GM18867 (cell line): ENCODE measurements at regions not wholly inside any gene's neighbourhood (a gene's known extent, or its start where the extent isn't known, plus 50 kb on each side); places are given as distances from the start of the nearest gene placed in this dataset.
"Not testable (repeated sequence)": the region's sequence is repeated elsewhere in the genome, so short reads cannot be mapped to it uniquely, and the experiment has no call there.

Experiments
- ATAC-seq: cut with Tn5 transposase; IDR thresholded peaks from one replicate; pipeline ENCODE4 v1.9.1; 2021; ENCODE audit warnings: mild to moderate bottlenecking, moderate library complexity; ENCODE audit not compliant: unreplicated experiment

DNA sequence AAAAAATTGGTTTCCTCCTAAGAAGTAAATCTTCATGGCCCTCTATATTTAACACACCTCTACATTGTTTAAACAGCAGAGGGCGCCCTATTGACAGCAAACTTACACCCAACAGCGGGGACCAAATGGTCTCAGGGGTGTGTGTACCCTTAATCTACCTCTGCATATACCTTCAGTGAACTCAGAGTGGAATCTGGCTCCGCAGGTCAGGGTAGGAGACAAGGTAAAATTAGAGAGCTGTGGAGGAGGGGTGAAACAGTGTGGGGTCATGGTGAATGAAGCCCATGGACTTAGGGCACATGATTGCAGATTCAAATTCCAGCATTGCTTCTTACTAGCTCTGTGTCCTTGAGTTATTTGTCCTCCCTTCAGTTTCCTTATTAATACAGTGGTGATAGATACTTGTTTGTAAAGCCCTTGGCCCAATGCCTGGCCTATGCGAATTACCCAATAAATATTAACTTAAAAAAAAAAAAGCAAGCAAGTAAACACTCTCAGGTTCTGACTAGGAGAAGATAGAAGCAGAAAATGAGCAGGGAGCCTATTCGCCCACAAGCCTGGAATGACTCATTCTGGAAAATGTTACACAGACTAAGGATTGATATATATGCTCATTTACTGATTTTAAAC, 122.9 kb downstream of the CAVIN4 start:
- ATAC-seq: no peak

DNA sequence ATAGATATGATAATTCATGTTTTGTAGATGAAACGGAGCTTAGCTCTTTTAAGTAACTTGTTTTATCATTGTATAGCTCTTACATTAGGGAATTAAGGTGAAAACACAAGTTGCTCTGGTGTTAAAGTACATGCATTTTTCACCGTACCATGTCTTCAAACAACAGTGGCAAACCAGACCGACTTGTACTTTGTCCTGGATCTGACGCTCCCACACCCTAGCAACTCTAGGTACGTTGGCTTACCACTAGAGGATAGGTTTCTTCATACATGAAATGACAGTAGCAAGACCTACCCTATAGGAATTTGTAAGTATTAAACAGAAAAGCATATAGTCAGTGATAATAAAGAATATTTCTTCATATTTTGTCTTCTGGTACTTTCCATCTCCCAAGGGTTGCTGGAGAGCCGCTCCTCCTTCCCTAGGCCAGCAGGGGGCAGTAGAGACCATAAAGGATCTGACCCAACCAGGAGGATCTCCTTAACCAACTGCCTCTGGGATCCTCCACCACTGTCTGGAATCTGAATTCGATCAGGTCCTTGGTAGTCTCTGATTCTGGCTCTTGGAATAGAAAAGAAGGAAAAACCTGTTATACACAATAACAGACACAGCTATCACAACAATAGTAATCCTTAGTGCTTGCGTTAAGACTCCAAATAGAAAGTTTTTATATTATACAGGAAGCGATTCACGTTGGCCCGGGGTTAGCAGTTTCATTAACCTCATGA, 136.7 kb downstream of the CAVIN4 start:
- ATAC-seq: peak; percentile 78

DNA sequence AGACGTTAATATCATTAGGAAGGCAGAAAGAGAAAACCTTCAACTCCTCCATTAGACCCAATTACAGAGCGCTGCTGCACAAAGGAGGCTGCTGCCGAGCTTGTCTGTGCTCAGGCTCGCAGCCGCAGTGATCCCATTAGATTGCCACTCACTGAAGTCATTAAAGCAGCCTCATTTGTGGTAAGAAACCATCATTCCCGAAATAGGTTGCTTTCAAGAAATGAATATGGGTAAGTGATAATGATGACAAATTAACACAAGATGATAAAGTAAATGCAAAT, 137.2 kb downstream of the CAVIN4 start:
- ATAC-seq: no peak

DNA sequence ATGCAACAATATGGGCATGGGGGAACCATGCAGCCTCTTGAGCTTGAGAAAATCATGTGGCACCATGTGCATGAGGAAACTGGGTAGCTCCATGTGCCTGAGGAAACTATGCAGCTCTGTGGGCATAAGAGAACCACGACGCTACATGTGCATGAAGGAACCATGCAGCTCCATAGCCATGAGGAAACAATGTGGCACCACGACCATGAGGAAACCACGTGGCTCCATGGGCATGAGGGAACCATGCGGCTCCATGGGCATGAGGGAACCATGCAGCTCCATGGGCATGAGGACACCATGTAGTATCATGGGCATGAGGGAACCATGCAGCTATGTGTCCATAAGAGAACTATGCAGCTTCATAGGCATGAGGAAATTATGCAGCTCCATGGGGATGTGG, 140.8 kb downstream of the CAVIN4 start:
- ATAC-seq: no peak

DNA sequence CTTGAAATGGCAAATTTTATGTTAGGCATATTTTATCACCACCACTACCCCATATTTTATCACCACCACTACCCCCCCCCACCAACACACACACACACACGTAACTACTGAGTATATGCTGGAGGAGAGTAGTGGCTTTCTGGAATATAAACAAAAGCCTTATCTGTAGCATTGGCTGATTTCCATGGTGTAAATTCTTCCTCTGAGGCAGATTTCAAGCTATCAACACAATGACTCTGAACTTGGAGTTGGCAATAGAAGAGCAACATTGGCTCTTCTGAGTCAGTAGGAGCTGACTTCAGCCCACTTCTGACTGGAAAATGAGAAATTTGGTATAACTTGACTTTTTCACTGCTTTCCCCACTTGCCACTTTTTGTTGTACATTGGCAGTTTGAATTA, 143.0 kb downstream of the CAVIN4 start:
- no peak for ATAC-seq

DNA sequence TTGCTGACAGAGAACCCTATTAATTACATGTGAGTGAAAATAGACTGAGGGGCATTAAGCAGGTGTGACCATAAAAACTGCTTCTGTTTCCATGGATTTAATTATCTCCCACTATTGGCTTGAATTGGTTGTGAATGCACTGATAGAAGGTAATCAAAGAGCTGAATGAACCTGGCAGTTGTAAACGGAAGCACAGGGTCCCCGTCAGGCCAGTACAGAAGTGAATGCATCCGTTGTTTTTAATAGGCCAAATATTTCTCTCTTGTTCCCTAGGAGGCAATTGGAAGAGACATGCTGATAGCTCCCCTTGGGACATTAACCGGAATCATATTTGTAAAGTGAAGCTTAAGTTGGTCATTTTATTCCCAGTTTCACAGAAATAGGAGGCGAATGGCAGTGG, 147.0 kb downstream of the CAVIN4 start:
- ATAC-seq: no peak

DNA sequence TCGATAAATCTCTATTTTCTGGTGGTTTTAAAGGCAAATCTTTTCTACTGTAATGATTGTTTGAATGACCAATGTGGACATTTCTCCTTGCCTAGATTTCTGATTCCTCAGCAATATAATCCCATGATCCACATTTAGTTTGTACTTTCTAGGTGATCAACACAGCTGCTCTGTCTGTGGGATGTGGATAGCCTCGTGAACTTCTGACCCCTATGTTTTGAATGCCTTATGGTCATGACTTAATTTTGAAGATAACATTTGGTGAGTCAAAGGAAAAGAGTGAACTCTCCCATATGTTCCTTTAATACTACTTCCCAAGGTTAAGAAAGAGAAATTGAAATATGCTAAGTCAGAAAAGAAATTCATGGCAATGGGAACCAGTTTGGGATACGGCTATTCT, 147.5 kb downstream of the CAVIN4 start:
- ATAC-seq: no peak

DNA sequence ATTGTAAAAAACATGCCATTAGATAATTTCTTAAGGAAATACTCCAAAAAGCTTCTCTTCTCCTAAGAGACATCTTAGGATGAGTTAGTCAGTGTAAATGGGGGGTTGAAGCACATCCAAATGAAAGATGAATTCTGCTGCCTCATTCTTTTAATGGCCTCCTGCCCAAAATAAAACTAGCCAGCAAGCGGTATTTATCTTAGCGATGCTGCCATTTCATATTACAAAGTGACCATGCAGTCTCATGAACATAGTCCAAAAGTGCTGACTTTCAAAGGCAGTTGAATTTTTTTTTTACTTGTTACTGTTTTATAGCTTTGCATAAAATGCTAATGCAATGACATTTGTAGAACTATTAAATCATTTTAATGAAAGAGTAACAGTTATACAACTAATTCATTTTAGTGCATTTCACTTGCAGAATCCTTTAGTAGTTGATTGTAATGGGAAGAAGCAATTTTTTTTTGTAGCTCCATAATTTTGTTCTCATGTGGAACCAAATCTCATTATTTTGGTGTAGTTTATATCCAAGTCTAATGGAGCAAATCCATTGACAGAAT, 151.5 kb downstream of the CAVIN4 start:
- no peak for ATAC-seq

DNA sequence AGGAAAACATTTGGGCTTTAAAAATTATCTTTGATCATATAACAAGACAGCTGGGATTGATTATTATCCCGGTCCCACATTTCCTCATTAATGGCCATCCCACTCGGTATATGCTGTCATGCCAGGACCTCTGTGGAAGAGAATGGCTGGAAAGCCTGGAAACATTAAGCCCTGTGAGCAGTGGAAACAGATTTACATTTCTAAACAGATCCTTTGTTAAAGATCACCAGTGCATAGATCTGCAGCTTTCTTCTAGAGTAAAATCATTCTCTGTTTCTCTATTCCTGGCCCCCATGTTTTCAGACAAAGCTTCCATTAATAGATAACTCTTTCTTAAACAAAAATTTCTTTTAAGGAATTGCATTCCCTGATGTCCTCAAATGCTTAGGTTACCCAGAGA, 152.2 kb downstream of the CAVIN4 start:
- ATAC-seq: no peak

DNA sequence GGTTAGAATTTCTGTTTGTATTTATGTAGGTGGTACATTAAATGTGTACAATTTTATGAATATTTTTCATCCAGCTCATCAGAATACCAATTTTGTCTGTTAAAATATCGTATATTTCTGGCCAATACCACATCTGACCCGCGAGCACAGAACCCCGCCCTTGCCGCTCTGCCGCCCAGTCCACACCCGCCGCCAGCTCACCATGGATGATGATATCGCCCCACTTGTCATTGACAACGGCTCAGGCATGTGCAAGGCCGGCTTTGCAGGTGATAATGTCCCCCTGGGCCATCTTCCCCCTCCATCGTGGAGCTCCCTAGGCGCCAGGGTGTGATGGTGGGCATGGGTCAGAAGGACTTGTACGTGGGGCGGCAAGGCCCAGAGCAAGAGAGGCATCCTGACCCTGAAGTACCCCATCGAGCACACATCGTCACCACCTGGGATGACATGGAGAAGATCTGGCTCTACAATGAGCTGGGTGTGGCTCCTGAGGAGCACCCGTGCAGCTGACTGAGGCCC, 153.2 kb downstream of the CAVIN4 start:
- no peak for ATAC-seq

DNA sequence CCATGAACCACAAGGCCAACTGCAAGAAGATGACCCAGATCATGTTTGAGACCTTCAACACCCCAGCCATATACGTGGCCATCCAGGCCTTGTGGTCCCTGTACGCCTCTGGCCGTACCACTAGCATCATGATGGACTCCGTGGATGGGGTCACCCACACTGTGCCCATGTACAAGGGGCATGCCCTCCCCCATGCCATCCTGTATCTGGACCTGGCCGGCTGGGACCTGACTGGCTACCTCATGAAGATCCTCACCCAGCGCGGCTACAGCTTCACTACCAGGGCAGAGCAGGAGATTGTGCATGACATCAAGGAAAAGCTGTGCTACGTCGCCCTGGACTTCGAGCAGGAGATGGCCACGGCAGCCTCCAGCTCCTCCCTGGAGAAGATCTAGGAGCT, 153.7 kb downstream of the CAVIN4 start:
- ATAC-seq: no peak

DNA sequence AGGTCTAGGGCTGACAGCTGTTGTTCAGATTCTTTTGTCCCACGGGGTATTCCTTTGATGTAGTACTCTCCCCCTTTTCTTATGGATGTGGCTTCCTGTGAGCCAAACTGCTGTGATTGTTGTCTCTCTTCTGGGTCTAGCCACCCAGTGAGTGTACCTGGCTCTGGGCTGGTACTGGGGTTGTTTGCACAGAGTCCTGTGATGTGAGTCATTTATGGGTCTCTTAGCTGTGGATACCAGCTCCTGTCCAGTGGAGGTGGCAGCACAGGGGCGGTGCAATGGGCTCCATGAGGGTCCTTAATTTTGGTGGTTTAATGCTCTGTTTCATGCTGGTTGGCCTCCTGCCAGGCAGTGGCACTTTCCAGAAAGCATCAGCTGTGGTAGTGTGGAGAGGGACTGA, 161.3 kb downstream of the CAVIN4 start:
- ATAC-seq: no peak

DNA sequence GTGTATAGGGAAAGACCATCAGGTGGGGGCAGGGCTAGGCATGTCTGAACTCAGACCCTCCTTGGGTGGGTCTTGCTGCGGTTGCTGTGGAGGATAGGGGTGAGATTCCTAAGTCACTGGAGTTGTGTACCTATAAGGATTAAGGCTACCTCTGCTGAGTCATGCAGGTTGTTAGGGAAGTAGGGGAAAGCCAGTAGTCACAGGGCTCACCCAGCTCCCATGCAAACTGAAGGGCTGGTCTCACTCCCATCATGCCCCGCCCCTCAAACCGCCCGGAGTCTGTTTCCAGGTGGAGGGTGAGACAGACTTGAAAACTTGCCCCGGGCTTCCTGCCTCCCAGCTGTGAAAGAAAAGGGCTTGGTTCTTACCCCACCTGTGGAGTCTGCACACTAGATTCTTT, 161.8 kb downstream of the CAVIN4 start:
- ATAC-seq: no peak

DNA sequence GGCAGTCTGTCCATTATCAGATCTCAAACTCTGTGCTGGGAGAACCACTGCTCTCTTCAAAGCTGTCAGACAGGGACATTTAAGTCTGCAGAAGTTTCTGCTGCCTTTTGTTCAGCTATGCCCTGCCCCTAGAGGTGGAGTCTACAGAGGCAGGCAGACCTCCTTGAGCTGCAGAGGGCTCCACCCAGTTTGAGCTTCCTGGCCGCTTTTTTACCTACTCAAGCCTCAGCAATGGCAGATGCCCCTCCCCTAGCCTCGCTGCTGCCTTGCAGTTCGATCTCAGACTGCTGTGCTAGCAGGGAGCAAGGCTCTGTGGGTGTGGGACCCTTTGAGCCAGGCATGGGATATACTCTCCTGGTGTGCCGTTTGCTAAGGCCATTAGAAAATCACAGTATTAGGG, 171.1 kb downstream of the CAVIN4 start:
- not testable (repeated sequence) for ATAC-seq

DNA sequence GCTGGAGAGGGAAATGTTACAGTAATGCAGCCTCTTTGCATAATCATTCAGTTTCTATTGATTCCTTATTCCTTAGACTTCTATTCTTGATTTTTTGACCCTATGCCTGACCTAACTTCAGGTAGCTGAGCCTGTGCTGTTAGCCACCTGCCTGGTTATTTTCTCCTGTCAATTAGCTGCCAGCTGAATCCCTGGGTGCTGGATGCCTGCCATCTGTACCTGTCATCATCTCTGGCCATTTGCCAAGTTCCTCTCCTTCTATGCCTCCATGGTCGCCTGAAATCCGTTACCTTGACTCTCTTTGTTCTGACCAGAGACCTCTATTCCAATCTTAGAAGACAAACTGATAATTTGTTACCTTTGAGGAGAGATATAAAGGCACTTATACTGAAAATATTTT, 178.3 kb downstream of the CAVIN4 start:
- no peak for ATAC-seq

DNA sequence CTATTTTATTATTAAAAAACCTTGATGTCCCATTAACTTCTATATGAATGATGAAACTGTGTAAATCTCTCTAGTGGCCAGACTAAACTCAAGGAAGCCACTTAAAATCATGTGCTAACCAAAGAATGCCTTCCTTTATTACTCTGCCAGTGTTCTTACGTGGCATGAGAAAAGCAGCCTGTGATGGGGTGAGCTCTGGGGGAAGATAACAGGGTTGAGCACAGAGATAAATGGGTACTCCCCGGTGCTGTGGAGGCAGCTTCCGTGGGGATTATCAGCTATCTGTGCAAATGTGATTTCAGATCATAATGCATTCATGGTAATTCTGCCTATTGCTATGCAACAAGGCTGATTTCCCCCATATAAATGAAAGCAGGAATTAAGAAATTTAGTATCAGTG, 181.3 kb downstream of the CAVIN4 start:
- no peak for ATAC-seq

DNA sequence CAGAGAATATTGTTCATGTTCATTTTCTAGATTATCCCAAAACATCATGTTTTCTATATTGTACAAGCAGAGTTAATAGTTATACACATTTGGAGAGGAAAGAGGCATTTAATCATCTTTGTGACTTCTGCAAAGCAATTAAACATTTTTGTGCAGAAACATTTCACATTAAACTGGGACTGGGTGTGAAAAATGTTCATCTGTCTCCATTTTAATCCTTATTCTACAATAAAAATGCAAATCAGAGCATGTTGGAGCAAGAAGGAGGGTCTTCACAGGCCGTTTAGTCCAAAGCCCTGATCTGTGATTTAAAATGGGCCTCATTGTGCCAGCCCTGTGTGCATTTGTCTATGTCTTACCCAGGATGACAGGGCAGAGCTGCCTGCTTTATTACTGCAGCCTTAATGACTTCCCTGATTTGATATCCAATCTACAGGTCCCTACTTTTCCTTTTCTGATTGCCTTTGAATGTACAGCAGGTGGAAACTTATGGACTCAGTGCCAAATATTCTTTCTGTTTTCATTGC, 183.5 kb downstream of the CAVIN4 start:
- no peak for ATAC-seq

DNA sequence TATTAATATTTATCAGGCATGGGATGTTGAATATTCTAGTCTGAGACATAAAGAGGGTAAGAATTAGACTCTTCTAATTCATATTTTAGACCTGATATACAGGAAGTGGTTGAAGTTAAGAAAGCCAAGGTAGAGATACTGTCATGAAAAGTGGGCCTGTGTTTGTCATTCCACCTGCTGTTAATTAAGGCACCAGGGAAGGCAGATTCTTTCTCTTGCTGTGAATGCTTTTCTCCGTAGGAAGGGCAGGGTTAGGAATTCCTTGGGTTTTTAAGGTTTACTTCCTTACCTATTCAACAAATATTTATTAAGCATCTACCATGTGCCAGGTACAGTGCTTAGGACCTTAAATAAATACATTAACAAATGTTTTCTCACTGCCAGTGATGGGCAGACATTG, 196.4 kb downstream of the CAVIN4 start:
- no peak for ATAC-seq

DNA sequence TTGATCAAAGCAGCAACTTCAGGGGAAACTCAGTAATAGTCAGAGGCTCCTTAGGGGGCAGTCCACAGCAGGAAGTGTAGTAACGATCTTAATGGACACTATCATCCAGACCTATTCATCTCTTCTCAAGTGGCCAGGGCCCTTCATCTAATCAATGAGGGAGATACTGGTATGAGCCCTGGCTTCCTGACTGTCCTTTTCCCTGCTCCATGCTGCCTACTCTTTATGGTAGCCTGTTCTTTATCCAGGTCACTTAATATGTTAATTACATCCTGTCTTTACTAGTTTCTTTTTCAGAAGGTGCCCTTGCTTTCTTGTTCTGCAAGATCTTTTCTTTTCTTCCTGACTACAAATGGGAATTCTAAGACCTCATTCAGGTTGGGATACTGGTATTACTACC, 197.1 kb downstream of the CAVIN4 start:
- ATAC-seq: no peak

DNA sequence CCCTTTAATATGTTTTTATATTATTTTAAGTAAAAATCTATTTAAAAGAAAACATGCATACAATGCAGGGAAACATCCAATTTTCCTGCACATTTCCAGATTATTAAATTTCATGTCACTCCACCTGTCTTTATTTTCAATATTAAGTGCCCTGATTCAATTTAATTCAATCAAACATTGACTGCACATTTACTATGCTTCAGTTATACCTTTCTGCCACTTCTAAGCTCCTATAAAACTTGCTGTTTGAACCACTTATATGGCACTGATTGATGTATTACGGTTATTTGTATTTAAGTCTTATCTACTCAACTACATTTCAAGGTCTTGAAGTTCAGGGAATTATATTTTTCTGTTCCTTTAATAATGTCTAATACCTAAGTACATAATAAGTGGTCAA, 198.0 kb downstream of the CAVIN4 start:
- ATAC-seq: no peak

DNA sequence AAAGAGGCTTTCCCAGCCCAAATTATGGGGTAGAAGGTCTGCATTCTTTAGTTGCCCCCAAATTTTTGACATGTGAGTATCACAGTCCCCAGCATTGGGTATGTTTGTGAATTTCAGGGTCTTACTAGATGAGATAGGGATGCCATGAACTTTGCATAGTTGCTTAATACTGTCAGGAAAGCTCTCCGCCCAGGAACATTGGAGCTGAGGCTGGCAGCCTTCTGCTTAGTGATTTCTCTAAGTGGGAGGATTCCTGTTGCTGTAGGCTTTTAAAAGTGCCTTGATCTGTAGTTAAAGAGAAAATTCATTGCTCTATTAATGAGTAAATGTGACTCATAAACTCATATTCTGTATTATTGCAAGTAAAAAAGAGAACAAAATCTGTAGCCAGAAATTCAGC, 206.9 kb downstream of the CAVIN4 start:
- ATAC-seq: no peak

DNA sequence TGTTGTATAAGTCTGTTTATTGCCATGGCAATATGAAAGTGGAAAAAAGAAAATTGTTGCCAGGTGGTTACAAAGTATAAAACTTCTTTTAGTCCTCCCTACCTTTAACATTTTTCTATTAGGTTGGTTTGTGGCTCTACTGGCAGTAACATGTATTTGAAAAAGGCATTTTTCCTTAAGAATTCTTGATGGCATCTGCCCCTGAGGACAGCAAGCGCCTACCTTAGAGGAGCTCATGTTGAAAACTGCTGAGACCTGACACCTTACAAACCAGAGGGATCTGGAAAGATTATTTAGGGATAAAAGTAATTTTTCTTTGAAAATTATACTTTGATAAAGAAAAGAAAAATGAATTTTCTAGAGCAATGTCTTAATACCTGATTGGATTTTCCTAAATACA, 208.1 kb downstream of the CAVIN4 start:
- ATAC-seq: no peak
